Testis (tissue), 2 donors: ENCODE measurements at regions not wholly inside any gene's neighbourhood (a gene's known extent, or its start where the extent isn't known, plus 50 kb on each side); places are given as distances from the start of the nearest gene placed in this dataset.

Experiments
- DNase-seq: peaks from one replicate; pipeline ENCODE4 v3.0.0-alpha.2; 2019
- H3K27ac ChIP-seq, 2 donors: fragments of 200-600 bp; sonication (generic); one replicate each; pipeline ENCODE4 v1.5.1; 2019
- H3K27me3 ChIP-seq: fragments of 200-600 bp; sonication (generic); one replicate; pipeline ENCODE4 v1.5.1; 2019
- H3K36me3 ChIP-seq: fragments of 200-600 bp; sonication (generic); one replicate; pipeline ENCODE4 v1.5.1; 2017; ENCODE audit warnings: low read depth; ENCODE audit errors: missing control alignments
- H3K4me1 ChIP-seq: fragments of 200-600 bp; sonication (generic); one replicate; pipeline ENCODE4 v1.5.1; 2019
- H3K4me3 ChIP-seq, 2 donors: fragments of 200-600 bp; sonication (generic); one replicate each; pipeline ENCODE4 v1.5.1; 2017 to 2019
- H3K9me3 ChIP-seq: fragments of 200-600 bp; sonication (generic); one replicate; pipeline ENCODE4 v1.5.1; 2017
- CTCF ChIP-seq, 3 experiments: fragments of 450-650 bp in 2 of 3; fragments of 200-600 bp in 1 of 3; sonication (generic) in 1 of 3; IDR thresholded peaks; one replicate each; pipeline ENCODE4 v1.5.1; 2016 to 2019; ENCODE audit warnings: antibody characterized with exemption in 3 of 3, mild to moderate bottlenecking in 2 of 3, moderate library complexity in 1 of 3
- POLR2A ChIP-seq: fragments of 450-650 bp; IDR thresholded peaks from one replicate; pipeline ENCODE4 v1.6.1; 2017; ENCODE audit warnings: antibody characterized with exemption, mild to moderate bottlenecking, moderate library complexity
- whole genome bisulfite sequencing, 2 donors: methylation state at CpG; one replicate each; pipeline ENCODE4 v1.1.5; 2018; 5-methylcytosine and 5-hydroxymethylcytosine counted together
- intact Hi-C: fragments of 100-400 bp; cut with DNase I; formaldehyde crosslinking; loops from one replicate; pipeline ENCODE4 v1.15.1; 2023; ENCODE audit warnings: low total_unique reads

GRCh38 chr9:102832814-102833213 lies 162.3 kb upstream of the CYLC2 start:
- Histone ChIP-seq H3K4me3 (no peak overlapping the region), H3K9me3 (no peaks in the 10 kb centered on the region), H3K27me3 (no peaks in the 10 kb centered on the region), H3K36me3 (no peaks in the 10 kb centered on the region), H3K4me1 (no peaks in the 10 kb centered on the region), H3K27ac (no peak overlapping the region)
- intact Hi-C loops: no loop called here
- 90 to 92% methylated on average over 3 of the region's 3 CpGs for WGBS, 2 donors
- no peak for TF ChIP-seq CTCF (IDR thresholded peaks at IDR 0.05)
- no peak for TF ChIP-seq POLR2A
- DNase-seq: no peak

GRCh38 chr9:102796244-102796643 lies 198.9 kb upstream of the CYLC2 start:
- 72 to 74% methylated on average over 5 of the region's 5 CpGs for WGBS, 2 donors
- H3K4me3 ChIP-seq: no peak overlapping the region
- H3K27ac ChIP-seq: no peak overlapping the region
- no peaks in the 10 kb centered on the region for H3K36me3 ChIP-seq
- no peaks in the 10 kb centered on the region for H3K27me3 ChIP-seq
- H3K9me3 ChIP-seq: no peaks in the 10 kb centered on the region
- intact Hi-C loops: no loop called here
- H3K4me1 ChIP-seq: no peaks in the 10 kb centered on the region
- TF ChIP-seq CTCF (IDR thresholded peaks at IDR 0.05) (no peak), POLR2A (no peak)
- DNase-seq: no peak

GRCh38 chr9:102795532-102795931 lies 199.6 kb upstream of the CYLC2 start:
- H3K4me1 ChIP-seq: no peaks in the 10 kb centered on the region
- no peaks in the 10 kb centered on the region for H3K27me3 ChIP-seq
- no peaks in the 10 kb centered on the region for H3K36me3 ChIP-seq
- DNase-seq: no peak
- no peak overlapping the region for H3K27ac ChIP-seq
- intact Hi-C loops: no loop called here
- H3K4me3 ChIP-seq: no peak overlapping the region
- no peaks in the 10 kb centered on the region for H3K9me3 ChIP-seq
- TF ChIP-seq POLR2A (no peak), CTCF (IDR thresholded peaks at IDR 0.05) (no peak)

GRCh38 chr9:102779356-102779755 lies 215.8 kb upstream of the CYLC2 start:
- H3K27ac ChIP-seq: no peak overlapping the region
- no peaks in the 10 kb centered on the region for H3K27me3 ChIP-seq
- no peak overlapping the region for H3K4me3 ChIP-seq
- no peaks in the 10 kb centered on the region for H3K4me1 ChIP-seq
- intact Hi-C loops: no loop called here
- no peak for DNase-seq
- no peaks in the 10 kb centered on the region for H3K9me3 ChIP-seq
- TF ChIP-seq POLR2A (no peak), CTCF (IDR thresholded peaks at IDR 0.05) (no peak)
- no peaks in the 10 kb centered on the region for H3K36me3 ChIP-seq

GRCh38 chr9:102778746-102779145 lies 216.4 kb upstream of the CYLC2 start:
- WGBS, 2 donors: 67 to 86% methylated on average over 4 of the region's 4 CpGs
- Histone ChIP-seq H3K27ac (no peak overlapping the region), H3K27me3 (no peaks in the 10 kb centered on the region), H3K36me3 (no peaks in the 10 kb centered on the region), H3K4me1 (no peaks in the 10 kb centered on the region), H3K4me3 (no peak overlapping the region), H3K9me3 (no peaks in the 10 kb centered on the region)
- no peak for TF ChIP-seq CTCF (IDR thresholded peaks at IDR 0.05)
- no peak for TF ChIP-seq POLR2A
- intact Hi-C loops: no loop called here
- no peak for DNase-seq
